ENCODE measurements at regions not wholly inside any gene's neighbourhood (a gene's known extent, or its start where the extent isn't known, plus 50 kb on each side); places are given as distances from the start of the nearest gene placed in this dataset.

DNA sequence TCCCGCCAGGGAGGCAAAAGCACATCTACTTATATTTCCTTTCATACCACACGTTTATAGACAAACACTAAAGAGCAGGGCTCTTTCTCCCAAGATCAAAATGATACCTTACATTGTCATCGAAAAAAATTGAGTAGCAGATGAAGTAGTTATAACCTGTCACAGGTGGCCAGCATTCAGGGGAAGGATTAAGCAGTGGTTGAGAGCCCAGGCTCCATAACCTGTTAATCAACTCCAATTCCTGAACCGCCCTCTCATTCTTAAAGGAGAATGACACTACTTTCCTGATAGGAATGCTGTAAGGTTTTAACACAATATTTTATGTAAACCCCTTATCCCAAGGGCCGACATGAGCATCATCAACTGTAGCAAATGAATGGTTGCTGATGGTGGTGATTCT, 268.9 kb upstream of the KCNIP4 start:
- DNase-seq, result no peak

DNA sequence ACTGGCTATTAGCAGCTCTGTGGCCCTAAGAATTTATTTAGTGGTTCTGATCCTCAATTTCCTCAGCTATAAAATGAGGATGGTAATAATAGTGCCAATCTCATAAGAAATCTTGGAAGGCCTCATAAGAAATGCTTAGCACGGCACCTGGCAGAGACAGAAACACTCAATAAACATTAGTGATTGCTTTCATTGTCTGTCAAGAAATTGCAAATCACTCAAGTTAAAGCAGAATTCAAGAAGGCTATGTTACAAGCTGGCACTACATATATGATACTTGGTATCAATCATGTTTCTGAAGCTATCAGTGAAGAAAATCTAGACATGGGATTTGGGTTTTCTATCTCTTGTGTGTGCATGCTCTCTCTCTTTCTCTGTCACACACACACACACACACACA, 267.7 kb upstream of the KCNIP4 start:
- no peak for DNase-seq

DNA sequence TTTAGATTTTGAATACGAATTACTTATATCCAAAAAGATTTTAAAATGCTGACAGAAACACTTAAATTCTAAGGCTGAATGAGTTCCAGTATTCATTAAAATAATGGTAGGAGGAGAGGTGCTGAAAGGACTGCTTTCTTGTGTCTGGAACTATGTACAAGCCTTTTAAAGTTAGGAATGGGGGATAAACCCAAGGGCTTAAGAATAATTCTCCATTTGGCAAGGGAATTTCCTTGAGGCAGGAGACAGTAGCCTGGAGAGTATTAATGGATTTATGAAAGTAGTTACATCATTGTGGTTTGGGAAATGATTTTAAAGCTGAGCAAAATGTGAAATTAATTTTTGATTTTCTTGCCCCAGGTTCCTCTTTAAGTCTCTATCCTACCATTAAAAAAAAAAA, 266.5 kb upstream of the KCNIP4 start:
- no peak for DNase-seq

DNA sequence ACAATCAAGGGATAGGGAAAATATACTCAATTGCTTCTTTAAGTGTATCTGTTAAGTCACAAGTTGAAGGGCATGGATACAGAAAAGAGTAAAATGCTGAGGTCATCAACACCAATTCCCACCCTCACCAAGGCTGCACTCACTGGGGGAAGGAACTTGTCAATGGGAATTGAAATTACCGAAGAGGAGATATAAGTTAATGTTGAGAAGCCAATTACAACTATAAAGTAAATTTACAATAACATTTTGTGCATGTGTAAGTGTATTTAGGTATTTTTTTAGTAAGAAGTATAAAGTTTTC, 255.1 kb upstream of the KCNIP4 start:
- DNase-seq, result no peak

DNA sequence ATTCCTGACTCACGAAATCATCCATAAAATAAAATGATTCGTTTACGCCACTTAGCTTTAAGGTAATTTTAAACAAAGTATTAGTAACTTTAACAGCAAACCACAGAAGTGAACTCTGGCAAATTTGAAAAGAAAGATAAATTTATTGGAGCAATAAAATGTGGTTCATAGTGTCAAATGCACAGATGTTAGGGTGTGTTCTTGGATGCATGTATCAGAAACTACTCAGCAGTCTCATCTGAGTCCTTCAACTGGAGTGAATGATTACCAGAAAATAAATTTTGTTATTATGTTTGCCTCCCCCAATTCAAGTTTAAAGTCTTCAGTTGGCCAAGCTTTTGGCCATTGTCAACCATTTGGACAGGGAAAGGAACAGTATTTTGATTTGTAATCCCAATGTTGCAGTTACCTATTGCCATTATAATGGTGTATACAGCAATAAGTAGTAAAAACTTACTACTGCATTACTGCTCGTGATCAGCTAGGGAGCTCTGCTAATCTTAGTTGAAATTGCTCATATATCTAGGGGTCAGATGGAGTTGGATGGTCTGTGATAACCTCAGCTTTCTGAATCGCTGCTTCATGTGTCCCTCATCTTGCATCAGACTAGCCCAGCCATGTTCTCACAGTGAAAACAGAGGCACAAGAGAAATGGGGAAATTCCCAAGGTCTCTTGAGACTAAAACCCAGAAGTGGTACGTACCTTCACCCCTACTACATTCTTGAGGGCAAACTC, 254.6 kb upstream of the KCNIP4 start:
- DNase-seq, result no peak

DNA sequence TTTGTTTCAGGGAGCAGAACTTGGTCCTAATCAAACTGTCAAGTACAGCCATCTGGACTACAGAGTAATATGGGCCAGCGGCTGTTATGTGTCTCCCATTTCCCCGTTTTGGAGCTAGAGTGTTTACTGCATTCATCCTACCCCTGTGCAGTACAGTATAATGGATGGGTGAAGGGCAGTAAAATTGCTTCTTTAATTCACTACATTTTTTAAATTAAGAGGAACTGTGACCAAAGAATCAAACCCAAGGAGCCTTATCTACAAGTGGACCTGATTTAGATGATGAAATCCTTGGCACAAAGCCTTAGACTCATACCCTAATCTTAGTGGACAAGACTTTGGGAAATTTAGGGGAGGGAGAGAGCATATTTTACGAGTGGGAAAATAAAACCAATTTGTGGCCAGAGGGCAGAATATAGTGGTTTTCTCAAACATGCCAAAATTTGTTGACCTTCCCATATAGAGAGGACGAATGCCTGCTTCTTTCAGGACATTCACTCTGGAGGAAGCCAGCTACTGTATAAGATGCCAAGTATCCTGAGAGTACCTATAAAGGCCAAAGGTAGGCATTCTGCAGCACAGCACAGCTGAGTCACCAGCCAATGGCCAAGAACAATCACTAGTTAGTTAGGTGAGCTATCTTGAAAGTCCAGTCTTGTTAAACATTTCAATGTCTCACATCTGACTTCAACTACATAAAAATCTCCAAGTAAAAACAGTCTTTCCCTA, 253.8 kb upstream of the KCNIP4 start:
- no peak for DNase-seq

DNA sequence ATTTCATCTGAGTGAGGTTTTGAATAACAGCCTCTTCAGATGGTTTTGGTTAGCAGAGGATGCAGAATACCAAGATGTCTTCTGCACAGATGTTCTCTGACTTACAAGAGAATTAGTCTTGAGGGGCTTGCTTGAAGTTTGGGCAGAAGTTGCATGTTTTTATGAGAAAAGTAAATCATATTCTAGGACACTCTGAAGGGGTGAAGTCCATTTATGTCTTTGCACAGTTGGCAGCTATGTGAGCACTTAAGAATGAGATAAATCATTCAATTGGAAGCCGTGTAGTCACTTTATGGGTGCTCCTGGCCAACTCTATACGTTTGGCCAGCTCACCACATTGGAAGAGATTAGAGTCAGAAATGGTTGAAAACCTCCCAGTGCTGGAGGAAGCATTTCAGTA, 252.7 kb upstream of the KCNIP4 start:
- DNase-seq, result no peak

DNA sequence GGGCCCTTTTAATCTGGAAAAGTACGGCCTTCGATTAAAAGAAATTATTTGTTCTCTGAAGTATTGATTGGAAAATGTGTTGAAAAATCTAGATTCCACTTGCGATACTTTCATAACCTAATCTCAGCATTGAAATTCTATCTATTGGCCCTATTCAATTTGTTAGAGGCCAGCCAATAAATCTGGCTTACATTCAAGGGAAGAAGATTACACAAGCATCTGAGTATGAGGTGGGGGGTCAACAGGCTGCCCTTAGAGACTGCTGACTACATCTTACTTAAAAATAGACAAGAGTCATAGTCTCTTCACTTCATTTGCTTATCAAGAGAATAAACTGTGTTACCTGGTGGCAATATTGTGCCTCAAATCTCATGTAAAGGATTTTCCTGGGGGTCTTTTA, 248.0 kb upstream of the KCNIP4 start:
- no peak for DNase-seq

DNA sequence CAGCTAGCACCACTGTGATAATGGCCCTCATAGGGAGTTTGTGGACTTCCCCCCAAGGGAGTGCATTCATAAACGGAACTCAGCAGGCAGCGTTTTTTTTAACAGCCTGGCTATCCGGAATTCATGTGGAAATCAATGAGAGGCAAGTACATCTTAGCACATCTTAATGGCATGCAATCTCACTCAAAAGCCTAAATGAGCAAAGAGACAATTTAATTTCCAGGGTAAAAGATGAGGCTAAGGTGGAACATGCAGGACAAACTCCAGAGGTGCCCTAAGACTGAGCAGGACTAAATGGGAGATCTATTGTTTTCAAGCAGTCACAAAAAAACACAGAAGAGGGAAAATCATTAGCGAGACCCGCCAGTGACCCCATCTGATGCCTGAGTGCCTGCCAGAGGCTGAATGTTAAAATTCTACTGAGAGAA, 243.5 kb upstream of the KCNIP4 start:
- no peak for DNase-seq

DNA sequence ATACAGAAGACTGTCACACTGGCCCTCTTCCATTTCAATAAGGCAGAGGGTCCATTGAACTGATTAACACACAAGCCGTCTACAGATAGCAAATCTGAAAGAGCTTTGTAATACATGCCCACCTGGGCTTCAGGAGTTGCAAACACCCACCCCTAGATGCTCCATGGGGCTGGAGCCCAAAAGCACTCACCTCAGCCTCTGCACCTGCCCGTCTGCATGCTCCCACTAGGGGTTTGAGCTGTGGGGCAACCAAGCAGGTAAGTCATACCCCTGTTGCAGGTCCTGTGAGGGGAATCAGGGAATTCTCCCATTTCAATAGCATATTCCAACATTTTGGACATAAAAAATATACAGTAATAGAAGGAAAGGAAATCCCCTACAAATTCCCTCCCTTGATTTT, 243.0 kb upstream of the KCNIP4 start:
- DNase-seq, result no peak

DNA sequence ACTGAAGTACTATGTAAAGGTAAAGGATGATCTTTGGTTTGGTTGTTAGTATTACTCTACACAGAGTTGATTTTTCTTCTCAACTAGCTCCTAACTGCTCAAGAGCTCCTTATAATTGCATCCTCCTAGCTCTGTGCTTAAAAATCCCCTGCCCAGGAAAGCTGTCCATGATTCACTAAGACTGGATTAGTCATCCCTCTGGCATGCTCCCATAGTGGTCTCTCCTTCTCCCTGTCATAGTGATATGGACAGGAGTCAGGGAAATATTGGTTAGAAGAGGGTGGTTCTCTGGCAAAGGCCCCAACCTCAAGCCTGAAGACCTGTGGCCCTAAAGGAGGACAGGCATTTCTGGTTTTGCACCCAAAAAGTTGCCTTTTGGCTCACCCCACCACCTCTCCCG, 242.3 kb upstream of the KCNIP4 start:
- DNase-seq, result no peak

DNA sequence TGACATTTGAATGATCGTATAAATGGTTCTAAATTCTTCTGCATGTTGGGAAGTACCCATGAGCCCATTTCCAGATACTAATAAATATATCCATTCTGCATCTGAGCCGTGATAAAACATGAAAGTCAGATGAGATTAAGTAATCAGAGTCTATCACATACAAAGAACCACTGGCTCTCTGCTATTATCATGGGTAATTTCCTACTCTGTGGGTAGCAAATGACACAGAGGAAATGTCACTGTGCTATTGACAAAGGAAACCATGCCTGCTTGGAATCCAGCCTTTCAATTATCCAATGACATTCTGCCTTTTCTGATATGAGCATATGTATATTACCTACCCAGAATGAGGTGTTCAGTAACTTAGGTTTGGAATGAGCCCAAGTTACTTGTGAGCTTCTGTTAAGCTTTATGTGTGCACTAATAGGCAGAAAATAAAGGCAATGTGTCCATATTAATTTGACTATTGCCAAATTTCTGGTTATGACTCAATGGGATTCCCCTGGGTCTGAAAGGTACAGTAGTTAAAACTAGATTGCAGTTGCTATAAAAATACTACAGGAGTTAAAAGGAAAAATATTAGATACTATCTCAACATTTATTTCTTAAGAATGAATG, 238.7 kb upstream of the KCNIP4 start:
- DNase-seq, result no peak

DNA sequence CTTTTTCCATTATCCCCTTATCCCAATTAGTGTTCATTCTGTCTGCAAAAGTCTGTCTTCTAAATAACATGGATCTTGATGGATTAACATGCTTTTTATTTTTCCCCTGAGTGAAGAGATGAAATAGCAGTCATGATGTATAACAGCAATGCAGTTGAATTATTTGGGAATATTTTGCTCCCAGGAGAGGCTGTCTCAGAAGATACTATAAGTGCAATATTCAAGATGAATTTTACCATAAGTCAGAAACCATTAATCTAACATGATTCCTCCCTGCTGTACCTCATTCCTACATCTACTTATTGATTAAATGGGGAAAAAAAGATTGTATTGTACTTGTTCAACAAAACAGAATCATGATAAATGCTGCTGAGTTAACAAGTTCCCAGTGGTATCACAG, 233.2 kb upstream of the KCNIP4 start:
- no peak for DNase-seq

DNA sequence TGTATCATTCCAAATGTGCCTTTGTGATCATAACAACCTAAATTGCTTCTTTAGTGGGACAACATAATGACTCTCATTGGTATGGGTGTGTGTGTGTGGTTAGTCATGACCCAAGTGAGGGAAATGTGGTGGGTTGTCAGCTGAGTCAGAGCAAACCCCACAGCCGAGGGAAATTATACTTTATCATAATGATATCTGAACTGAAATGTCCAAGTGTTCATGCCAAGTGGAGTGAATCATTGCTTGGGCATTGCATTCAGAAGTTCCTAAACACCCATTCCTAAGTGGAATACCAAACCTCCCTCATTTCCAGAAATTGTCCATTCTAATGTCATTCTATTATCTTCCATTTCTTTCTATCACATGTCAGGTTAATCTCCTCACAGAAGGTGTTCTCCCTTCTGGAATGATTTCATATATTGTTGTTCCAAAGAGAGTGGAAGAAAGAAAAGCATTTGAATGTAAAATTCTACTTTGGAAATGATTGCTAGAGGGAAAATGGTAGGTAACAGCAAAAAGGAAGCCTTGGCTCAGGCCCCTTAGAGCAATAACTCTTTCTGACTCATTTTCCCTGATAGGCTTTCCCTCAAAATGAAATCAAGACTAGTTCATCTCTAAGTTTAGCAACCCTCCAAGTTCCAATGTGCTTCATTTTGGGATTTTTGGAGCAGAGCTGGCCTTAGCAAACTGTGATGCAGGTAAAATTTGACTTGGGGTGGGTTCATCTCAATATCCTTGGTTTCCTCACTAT, 230.7 kb upstream of the KCNIP4 start:
- no peak for DNase-seq

DNA sequence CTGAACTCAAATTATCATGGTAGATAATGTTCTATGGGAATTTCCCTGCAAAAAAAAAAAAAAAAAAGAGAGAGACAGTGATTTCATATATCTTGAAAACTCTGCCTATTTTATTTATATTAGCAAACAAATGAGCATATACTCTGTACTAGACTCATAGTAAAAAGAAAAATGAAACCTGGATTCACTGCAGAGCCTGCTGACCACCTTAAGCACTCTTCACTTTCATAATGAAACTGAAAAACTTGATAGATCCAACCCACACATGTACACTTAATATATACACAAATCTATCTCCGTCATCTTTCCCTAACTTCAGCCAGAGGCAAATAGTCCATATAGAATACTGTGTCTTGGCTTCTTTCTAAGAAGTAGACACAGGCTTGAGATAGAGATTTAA, 226.1 kb upstream of the KCNIP4 start:
- no peak for DNase-seq

DNA sequence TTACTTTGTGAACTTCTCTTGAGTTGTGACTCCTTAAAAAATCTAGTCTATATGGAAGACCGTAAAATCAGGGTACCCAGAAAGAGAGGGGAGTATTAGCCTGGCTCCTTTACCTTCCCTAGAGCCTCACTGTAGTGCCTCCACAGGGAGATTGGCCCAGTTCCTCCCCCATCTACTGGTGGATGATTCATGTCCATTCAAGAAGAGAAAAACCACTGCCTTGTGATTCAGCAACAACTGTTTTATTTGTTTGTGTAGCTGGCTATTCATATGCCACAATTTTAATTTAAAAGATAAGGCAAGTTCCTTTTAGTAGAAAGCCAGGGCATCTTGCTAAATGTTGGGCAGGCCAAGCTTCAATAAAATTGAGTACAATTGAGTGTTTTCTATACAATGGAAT, 221.8 kb upstream of the KCNIP4 start:
- DNase-seq, result no peak

DNA sequence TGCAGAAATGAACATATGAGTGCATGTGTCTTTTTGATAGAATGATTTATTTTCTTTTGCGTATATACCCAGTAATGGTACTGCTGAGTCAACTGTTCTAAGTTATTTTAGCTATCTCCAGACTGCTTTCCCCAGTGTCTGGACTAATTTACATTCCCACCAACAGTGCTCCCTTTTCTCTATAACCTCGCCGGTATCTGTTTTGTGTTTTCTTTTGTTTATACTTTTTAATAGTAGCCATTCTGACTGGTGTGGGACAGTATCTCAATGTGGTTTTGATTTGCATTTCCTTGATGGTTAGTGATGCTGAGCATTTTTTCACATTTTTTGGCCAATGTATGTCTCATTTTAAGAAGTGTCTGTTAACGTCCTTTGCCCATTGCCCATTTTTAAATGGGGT, 218.6 kb upstream of the KCNIP4 start:
- DNase-seq, result no peak

DNA sequence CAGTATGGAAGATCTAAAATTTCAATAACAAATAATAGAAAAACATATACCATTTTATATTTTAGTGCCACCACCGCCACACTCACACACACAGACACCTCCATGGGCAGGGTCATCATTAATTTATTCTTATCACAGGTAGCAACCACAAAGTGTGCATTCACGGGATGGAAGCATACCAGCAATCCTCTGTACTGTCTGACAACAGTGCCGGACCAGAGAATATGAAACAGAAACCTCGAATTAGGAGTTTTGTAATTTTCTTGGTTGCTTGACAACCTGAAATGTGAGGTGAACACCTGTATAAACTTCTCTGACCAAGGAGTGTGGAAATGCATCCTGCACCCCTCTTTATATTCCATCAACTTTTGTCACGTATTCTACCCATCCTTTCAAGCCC, 213.9 kb upstream of the KCNIP4 start:
- DNase-seq, result no peak

DNA sequence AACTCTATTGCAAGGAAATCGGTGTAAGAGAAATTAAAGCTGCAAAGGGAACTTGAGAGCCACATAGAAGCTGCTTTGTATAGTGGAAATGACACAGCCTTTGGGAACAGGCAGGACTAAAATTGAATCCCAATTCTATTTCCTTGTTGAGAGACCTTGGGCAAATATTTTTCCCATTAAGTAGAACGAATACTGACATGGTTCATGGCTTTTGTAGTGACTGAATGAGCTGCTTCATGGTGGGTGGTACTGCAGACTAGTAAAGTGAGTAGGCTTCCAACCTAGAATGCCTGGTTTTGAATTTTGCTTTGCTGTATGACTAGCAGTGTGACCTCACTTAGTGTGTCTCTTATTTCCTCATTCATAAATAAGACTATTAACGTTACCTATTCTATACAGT, 182.2 kb upstream of the KCNIP4 start:
- no peak for DNase-seq

DNA sequence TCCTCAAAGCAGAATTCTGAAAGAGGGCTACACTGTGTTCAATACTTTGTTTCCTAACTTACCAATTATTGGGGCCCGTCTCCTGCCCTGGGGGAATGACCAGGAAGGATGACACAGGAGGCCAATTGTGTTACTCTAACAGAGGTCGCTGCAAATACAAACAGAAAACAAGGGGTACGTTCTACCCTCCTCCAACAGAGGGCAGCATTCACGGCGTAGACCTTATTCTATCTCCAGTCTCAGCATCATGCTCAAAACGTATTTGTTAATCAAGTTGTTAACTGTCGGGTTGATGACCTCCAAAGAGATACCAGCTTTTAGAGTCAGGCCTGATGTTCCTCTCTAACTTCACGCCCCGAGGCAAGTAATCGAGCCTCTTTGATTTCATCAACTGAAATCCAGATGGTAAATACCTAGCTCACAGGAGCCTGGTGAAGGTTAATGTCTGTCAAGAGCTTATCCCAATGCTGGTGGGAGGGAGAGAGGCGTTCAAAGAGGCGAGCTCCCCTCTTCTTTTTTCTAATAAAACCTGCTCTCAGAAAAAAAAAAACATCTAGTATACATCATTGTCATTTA, 181.0 kb upstream of the KCNIP4 start:
- DNase-seq, result peak in 1 of 2 donors; percentile 0

DNA sequence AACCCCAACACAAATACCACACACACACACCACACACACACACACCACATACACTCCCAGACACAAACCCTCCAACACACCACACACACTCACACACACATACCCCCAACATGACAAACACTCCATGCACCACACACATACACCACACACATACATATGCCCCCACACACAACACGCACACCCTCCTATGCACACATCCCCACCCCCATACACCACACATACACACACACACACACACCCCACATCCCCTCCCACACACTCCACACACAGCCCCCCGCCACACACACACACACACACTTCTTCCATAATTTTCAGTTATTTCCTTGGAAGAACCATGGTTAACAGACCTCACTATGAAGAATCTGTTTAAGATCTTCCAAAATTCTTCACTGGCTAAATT, 173.5 kb upstream of the KCNIP4 start:
- DNase-seq, result no peak

DNA sequence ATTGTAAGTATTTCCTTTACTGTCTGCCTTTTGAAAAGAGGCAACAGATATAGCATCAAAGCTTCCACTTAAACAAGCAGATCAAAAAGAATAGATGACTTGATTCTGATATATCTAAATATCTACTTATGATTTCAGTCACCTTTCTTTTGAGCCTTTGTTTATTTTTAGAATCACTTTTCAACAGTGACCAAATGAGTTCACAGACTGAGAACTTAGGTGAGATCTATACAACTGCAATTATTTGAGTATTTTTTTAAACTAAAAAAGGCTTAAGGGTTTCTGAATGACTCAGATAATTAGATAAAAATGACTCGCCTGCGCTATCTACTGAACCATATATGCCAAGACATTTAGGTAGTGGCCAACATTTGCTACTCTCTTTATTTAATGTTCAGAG, 166.7 kb upstream of the KCNIP4 start:
- no peak for DNase-seq

DNA sequence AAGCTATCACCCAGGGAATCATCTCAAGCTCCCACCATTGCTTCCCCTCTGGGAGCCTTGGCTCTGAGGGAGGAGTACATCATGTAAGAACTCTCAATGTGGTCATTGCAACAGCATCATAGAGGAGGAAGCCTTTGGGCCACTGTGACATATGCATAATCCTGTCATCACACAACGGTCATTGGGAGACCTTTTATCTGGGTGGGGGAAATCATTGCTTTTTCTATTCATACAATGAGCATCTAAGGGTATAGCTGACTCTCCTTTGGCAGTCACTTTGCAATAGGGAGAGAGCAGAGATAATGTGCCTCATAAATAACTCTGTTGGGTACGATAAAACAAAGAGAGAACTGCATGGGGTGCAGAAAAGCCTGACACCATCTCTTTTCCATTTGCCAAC, 155.2 kb upstream of the KCNIP4 start:
- DNase-seq, result no peak

DNA sequence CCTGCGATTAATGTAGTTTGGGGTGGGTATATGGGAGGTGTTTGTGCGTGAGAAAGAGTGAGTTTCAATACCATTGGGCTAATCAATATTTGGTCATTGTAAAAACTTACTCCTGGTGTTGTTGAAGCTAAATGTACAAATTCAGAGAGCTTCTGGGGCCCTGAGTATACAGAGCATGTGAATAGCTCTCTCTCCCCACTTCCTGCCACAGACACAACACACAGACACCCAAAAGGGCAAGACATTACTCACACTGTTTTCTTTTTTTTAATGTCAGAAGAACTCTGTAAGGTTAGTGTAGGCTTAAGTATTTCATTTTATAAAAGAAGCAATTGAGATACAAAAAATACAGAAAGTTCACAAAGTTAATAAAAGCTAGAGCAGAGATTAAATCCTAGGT, 151.3 kb upstream of the KCNIP4 start:
- DNase-seq, result no peak
